HG02623 (cell line): ENCODE measurements at regions not wholly inside any gene's neighbourhood (a gene's known extent, or its start where the extent isn't known, plus 50 kb on each side); places are given as distances from the start of the nearest gene placed in this dataset.

Experiments used
- ATAC-seq: cut with Tn5 transposase; IDR thresholded peaks from one replicate; pipeline ENCODE4 v1.9.1; 2021; ENCODE audit warnings: moderate library complexity; ENCODE audit not compliant: unreplicated experiment

DNA sequence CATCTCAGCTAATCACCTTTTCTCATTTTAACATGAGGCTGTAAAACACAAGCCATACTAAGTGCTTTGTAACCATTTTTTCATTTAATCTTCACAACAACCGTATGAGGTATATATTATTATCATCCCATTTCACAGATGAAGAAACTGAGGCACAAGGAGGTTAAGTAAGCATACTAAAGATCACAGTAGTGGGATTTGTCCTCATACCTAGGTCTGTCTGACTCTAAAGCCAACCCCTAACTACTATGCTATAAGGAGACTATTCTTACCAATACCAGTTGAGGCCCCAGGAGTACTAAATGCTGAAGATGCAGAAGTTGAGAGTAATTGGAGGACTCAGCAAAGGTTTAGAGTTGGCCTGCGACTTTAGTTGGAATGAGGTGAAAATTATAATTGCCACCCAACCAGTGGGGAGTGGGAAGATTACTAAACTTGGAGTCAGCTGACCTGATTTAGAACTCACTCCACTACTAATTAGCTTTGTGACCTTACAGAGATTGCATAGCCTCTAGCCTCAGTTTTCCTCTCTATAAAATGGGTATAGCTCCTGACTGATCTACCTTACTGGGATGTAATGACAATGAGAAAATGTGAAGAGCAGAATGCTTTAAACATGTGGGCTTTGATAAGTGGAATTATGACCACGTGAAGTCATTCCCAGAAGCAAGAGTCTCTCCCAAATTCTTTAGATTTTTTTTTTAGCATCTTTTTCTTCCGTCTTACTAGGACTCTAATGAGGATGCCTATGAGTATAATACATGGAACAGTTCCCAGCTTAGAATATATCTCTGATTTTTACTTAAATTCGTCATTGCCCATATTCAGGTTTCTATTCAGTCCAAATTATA, 85.8 kb upstream of the IPO9 start:
- ATAC-seq = no peak

DNA sequence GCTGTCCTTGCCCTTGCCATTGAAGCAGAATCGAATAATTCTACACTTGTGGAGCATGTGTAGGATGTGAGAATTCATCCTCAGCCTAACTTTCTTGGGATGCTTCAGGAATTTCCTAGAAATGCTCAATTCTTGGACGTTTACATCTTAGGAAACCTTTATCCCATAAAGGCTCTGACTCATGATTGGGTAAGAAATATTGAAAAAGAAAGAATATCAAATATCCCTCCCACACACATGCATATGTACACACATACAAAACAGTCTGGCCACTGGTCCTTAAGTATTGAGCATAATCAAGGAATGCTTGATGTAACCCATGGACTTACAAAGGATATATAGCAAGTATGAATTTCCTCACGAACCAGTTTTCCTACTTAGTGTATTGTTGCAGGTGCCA, 83.9 kb upstream of the IPO9 start:
- no peak for ATAC-seq

DNA sequence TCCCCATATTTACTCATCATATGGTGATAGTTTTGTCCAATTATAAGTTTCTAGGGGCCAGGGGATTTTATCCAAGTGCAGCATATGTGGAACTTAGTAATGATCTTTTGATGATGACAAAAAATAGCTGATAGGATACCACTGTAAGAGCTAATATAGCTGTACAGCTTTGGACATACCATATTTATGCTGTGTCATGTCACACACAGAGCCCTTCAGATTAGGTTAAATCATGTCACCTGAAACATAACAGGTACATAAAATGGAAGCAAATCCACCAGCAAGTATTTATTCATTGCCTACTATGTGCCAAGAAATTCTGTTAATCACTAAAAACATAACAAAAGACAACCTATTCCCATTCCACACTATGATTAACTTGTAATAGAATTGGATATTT, 82.8 kb upstream of the IPO9 start:
- ATAC-seq = no peak

DNA sequence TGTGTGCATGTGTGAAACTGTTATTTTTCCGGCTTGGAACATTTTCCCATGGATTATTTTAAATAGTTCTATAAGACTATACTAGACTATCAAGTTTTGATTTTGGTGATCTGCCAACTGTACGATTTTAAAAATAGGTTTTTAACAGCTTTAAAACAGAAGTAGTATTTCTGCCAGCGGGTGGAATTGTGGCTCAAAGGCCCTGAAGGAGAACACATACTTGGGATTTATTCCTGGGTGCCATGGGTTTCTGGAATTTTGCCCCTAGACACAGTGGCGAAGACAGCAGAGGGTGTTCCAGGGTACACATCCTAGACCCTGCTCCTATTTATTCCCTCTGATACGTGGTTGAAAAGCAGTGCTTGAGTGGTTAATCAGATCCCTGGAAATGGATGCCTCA, 81.7 kb upstream of the IPO9 start:
- no peak for ATAC-seq

DNA sequence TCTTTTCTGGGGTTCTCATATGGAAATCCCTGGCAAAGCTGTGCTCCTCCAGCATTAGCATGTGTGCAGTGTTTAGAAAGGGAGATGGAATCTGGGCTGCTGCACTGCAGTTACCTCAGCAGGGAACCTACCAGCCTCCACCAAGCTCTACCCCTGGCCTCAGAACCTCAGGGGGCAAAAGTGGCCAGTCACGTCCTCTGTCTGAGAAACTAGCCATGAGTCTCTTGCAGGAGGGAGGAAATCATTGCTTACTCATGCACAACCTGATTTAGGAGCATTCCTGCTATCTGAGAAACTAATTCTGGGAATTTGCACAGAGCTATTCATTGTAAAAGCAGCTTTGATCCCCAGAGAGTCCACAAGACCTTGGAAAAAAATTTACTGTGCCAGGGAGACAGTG, 80.6 kb upstream of the IPO9 start:
- ATAC-seq = no peak

DNA sequence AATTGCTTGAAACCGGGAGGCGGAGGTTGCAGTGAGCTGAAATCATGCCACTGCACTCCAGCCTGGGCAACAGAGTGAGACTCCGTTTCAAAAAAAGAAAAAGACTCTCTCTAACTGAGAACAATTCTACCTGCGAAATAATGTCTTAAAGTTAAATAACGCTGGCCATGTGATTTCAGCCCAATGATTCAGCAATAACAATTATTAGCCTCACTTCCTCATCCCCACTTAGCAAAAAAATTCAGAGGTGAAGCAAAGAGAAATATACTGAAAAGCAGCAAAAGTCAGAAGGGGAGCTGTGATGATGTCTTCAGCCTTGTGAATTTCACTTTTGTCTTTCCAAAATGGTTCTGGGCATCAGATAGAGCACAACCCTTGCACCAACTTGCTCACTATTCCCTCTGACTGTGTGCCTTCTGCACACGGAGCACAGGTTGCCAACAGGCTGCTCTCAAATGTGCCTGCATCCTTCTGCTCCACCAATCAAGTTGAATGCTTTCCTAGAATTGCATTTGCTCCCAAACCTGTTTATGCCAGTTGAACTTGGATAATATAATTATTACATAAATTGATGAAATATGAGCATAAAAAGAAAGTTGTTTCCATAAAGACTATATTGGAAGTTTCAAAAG, 79.8 kb upstream of the IPO9 start:
- no peak for ATAC-seq

DNA sequence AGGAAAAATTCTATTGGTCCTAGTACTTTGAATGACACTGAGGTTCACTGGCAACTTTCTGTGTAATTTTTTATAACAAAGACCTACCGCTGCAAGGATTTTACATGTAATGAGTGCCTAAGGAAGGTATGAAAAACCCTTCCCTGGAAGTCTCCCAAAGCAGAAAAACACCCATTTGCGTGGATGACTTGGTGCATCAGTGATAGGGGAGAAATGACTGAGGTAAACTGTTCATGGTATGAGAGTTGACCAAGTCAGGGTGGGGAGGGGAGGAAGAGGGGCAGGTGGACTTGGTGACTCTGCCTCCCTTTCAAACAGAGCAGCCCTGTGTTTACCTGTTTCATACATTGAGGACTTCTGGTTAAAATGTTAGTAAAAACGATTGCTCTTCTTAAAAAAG, 78.8 kb upstream of the IPO9 start:
- no peak for ATAC-seq

DNA sequence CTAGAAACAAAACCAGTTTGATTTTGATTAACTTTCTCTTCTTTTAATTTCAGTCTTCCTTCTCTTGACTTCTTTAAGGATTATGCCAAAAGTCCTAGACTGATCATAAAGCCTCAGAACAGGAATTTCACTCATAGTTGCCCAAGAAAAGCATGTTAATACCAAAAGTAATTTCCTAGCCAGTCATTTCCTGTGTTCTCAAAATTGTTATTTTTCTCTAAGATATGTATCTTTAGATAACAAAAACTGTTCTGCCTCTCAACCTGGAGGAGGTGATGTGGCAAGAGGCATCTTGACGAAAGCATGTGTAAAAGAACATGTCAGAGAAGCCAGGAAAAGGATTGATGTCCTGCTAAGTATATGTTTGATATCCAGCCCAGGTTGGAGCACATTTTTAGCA, 78.0 kb upstream of the IPO9 start:
- ATAC-seq = no peak

DNA sequence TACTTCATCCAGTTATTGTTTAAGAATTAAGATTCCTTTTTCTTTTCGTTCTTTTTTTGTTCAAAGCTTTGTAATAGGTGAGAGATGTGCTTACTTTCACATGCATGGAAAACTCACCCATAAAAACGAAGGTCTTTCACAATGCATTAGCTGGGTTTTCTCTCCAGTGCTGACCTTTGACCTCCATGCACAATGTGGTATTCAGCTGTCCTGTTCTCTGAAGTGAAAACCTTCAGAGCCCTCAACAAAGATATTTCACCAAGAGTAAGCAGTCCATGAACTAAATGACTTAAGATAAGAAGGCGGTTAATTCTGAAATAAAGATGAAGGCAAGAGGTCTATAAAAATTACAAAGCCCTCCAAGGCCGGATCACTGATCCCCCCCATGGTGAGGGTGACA, 77.1 kb upstream of the IPO9 start:
- ATAC-seq = no peak

DNA sequence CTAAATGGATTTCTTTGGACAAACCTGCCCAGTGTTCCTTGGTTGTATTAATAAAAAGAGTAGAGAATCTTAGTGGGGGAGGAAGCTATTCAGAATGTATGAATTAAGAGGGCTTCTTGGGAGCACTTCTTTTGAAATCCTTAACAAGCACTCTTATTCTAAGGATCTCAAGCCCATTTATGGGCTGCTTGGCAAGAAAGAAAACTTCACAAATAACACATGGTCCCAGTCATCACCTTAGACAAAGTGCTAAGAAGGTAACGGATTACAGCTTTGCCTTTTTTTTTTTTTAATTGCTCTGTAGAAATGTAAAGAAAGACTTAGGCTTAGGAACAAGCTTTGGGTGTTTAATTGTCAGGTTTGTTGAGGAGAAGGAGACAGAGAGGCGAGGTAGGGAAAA, 76.6 kb upstream of the IPO9 start:
- no peak for ATAC-seq

DNA sequence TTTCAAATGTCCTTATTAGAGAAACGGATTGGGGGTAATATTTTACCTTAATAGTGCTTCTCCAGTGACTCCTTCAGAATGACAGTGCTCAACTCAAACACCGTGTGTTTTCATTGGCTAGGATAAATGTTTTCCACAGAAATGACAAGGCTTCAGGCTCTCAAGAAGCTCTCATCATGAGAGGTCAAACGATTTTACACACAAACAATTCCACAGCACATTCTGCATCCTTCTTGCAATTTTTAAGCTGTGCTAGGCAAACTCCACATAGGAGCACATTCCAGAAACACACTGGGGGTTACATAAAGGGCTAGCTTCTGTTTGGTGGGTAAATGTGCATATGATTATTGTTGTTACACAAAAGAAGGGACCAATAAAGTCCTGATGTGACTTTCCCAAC, 75.5 kb upstream of the IPO9 start:
- no peak for ATAC-seq

DNA sequence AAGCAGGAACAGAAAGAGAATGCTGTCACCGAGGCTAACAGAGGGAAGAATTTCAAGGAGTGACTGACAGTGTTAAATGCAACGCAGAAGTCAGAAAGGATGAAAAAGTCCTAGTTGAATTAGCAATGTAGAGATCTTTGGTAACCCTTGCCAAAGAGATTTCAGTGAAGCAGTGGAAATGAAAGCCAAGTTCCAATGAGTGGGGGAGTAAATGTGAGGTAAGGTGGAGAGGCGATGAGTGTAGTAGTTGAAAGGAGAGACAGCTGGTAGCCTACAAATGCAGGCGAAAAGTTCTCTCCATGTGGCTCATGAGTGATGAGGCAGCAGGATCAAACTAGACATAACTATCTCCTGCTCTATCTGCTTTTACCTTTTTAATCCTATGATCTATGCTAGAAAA, 74.6 kb upstream of the IPO9 start:
- no peak for ATAC-seq

DNA sequence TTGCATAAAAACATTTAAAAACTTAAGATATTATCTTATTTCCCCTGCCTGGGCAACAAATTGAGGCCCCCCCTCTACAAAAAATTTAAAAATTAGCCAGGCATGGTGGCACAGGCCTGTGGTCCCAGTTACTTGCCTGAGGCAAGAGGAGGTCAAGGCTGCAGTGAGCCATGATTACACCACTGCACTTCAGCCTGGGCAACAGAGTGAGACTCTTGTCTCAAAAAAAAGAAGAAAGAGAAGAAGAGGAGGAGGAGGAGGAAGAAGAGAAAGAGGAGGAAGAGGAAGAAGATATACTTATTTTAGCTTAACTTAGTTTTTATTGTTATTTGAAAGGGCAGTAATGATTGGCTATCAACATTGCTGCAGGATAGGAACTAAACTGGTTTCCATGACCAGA, 73.8 kb upstream of the IPO9 start:
- ATAC-seq = no peak

DNA sequence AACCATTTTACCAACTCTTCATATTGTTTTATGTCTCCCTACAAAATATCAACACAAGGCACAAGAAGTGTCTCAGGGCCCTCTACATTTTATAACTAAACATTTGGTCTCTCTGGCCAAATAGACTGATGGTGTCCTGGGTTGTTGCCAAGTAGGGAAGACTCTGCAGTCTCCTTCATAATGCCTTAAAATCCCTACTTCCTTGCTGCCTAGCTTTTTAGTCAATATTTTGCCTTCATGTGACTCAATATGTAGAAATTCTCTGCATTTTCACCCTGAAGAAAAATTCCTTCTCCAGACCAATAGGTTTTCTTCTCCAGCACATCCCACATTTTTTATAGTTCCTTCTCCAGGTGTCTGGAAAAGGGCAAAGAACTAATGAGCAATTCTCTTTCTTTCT, 72.6 kb upstream of the IPO9 start:
- no peak for ATAC-seq

DNA sequence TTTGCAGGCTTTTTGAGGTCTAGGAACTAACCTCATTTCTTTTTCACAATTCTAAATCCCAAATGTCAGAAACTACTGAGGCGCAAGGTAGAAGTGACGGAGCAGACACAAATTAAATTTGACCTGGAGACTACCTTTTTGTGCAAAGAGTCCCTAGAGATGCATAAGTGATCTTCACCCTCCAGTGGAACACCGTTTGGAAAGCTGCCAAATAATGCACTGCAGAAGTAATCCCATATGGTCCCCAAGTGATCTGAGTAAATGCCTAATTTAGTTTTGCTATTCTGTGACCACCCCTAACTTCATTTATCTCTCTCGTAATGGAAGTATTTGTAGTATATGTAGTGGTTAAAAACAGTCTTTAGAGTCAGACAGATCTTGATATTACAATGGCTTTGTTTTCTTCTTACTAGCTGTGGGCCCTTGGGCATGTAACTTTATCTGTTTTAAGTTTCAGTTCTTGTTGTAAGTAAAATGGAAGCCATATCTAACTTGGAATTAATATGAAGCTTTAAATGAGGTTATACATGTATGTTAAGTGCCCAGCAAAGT, 70.4 kb upstream of the IPO9 start:
- no peak for ATAC-seq

DNA sequence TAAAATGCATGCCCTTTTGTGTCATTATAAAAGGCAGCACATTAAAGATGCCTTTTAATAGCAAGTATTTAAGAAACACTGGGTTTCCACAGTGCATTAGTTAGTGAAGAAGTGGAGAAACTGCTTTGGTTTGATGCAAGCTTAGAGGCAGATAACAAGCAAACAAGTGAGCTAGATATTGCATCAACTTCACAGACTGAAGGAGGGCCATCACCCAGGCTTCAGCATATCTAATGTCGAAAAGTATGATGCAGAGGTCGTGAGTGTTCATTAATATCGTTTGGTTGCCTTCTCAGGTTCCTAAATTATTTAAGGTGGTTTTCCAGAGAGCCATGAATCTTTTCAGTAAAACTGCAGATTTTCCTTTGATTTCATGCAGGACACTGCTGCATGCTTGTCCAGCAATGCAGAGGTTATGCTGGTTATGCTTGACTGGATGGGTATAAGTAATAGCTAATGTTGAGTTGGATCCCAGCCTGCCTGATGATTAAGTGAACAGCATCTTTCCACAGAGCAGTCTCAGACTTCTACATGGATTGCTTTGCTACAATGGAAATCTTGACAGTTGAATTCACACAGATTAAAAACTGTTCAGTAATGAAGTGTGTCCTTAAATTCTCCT, 69.7 kb upstream of the IPO9 start:
- ATAC-seq = no peak

DNA sequence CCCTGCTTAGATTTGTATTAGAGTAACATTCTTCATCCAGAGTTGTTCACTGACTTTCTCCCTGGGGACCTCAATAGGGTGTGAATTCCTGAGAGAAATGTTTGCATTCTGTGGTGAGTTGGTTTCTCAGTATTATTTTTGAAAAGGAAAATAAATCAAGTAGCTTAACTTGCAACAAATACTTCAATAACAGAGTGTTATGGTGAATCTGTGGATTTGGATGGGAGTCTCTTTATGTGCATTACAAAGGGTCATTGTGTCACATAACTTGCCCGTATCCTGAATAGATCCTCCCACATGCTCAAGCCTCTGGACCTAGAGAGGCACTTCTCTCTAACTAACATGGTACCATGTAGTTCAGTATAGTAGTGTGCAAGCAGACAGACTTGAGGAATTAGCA, 68.4 kb upstream of the IPO9 start:
- ATAC-seq = no peak

DNA sequence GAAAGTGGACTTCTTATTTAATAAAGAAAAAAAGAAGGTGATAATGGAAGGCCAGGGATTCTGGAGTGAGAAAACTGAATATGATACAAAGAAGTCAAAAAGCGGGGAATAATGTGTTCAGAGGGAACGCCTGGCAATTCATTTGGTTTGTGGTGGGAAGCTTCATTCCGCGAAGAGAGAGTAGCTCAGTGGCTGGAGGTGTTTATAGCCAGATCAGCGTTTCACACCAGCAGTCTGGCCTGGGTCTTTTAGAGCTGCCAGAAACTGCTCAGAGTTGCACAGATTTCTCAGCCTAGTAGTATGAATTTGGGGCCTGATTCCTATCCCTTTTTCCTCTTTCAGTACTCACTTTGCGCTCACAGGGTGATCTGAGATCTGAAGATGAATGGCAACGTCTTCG, 67.8 kb upstream of the IPO9 start:
- ATAC-seq = no peak

DNA sequence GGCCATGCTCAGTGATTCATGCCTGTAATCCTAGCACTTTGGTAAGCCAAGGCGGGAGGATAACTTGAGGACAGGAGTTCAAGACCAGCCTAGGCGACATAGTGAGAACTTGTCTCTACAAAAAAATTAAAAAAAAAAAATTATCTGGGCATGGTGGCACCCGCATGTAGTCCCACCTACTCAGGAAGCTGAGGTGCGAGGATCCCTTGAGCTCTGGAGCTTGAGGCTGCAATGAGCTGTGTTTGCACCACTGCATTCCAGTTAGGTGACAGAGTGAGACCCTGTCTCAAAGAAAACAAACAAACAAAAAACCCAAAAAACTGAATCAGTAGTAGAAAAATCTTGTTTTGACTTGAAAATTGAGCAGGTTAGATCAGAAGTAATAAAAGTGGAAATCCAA, 67.1 kb upstream of the IPO9 start:
- ATAC-seq = no peak

DNA sequence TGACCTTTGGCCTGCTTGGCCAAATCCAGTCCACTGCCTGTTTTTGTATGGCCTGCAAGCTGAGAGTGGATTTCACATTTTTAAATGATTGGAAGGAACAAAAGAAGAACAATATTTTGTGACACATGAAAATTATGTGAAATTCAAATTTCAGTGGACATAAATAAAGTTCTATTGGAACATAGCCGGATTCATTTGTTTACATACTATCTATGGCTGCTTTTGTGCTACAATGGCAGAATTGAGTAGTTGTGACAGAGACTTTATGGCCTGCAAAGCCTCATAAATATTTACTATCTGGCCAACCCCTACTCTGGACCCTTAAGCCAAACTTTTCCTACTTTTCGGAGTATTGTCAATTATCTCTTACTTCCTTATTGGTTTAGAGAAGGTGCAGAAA, 66.6 kb upstream of the IPO9 start:
- ATAC-seq = no peak

DNA sequence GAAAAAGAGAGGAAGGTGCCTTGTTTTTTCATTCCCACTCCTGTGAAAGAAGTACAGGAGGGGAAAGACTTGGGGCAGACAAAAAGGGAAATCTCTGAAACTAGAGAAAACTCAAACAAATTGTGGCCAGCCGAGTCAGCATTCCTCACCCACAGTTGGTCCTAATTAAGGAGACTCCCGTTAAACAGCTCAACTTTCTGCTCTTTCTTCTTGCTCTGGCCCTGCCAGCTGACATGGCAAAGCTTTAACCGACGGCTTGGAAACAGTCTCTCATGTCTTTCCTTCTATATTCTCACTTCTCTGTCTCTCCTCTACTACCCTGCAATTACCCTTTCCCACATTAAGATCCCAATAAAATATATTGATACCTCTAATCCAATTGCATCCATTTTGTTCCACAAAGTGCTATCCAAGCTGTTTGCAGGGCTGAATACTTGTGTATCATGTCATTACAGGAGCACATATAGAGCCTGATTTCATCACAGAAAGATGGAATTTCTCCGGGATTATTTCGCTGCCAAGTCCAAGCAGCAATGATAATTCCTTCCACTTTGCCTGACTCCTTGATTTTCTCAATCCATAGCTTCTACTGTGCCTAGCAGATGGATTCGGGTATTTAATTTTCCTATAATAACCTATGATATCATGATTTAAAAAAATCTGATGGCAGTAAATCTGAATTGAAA, 65.4 kb upstream of the IPO9 start:
- ATAC-seq = no peak

DNA sequence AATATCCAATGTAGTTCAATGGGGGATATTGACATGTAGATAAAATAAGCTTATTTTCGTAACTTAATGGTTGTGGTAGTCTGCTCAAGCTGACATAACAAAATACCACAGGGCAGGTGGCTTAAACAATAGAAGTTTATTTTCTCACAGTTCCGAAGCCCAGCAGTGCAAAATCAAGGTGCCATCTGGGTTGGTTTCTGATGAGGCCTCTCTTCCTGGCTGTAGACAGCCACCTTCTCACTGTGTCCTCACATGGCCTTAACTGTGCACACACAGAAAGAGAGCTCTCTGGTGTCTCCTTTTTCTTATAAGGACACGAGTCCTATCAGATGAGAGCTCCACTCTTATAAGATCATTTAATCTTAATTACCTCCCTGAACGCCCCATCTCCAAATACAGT, 64.8 kb upstream of the IPO9 start:
- ATAC-seq = no peak
